ENCODE measurements at regions not wholly inside any gene's neighbourhood (a gene's known extent, or its start where the extent isn't known, plus 50 kb on each side); places are given as distances from the start of the nearest gene placed in this dataset.

- Histone ChIP-seq H3K4me1 (peaks cover 24% of the 10 kb centered on the region), H3K36me3 (no peaks in the 10 kb centered on the region), H3K27me3 (no peaks in the 10 kb centered on the region), H3K27ac (no peak overlapping the region), H3K4me3 (no peak overlapping the region), H3K9me3 (no peaks in the 10 kb centered on the region)
- TF ChIP-seq CTCF (IDR thresholded peaks at IDR 0.05), result no peak
- no peak for DNase-seq (ENCODE audit: extremely low spot score in 2 of 2)
- intact Hi-C loops (cut with DNase I), result no loop called here
These were observed 129.4 kb downstream of the SLC16A9 start for GRCh38 chr10:59580026-59580863.

- Histone ChIP-seq H3K27me3 (no peaks in the 10 kb centered on the region), H3K9me3 (no peaks in the 10 kb centered on the region), H3K36me3 (no peaks in the 10 kb centered on the region), H3K4me3 (no peak overlapping the region), H3K4me1 (peaks cover 15% of the 10 kb centered on the region), H3K27ac (no peak overlapping the region)
- TF ChIP-seq POLR2AphosphoS5 (IDR thresholded peaks at IDR 0.05; ENCODE audit: insufficient read depth in 1 of 2, low read depth in 1 of 2), result no peak
- TF ChIP-seq POLR2A (IDR thresholded peaks at IDR 0.05), result no peak
- DNase-seq (ENCODE audit: extremely low spot score in 2 of 2), result no peak
- intact Hi-C loops (cut with DNase I), result no loop called here
These were observed 130.9 kb downstream of the SLC16A9 start for GRCh38 chr10:59578741-59579140.

GRCh38 chr10:59577984-59578383 is 131.7 kb downstream of the SLC16A9 start:
- TF ChIP-seq POLR2AphosphoS5 (IDR thresholded peaks at IDR 0.05; ENCODE audit: insufficient read depth in 1 of 2, low read depth in 1 of 2) (no peak), CTCF (IDR thresholded peaks at IDR 0.05) (no peak), POLR2A (IDR thresholded peaks at IDR 0.05) (no peak)
- peaks cover 15% of the 10 kb centered on the region for H3K4me1 ChIP-seq
- H3K27ac ChIP-seq, result no peak overlapping the region
- no peaks in the 10 kb centered on the region for H3K27me3 ChIP-seq
- intact Hi-C loops (cut with DNase I), result no loop called here
- no peak for DNase-seq (ENCODE audit: extremely low spot score in 2 of 2)
- H3K4me3 ChIP-seq, result no peak overlapping the region
- H3K9me3 ChIP-seq, result no peaks in the 10 kb centered on the region
- H3K36me3 ChIP-seq, result no peaks in the 10 kb centered on the region

GRCh38 chr10:59575269-59575668 is 134.4 kb downstream of the SLC16A9 start:
- intact Hi-C loops (cut with DNase I), result no loop called here
- peaks cover 15% of the 10 kb centered on the region for H3K4me1 ChIP-seq
- H3K27ac ChIP-seq, result no peak overlapping the region
- no peak overlapping the region for H3K4me3 ChIP-seq
- H3K9me3 ChIP-seq, result no peaks in the 10 kb centered on the region
- no peak for DNase-seq (ENCODE audit: extremely low spot score in 2 of 2)
- TF ChIP-seq POLR2A (IDR thresholded peaks at IDR 0.05), result no peak
- no peaks in the 10 kb centered on the region for H3K27me3 ChIP-seq
- no peaks in the 10 kb centered on the region for H3K36me3 ChIP-seq

GRCh38 chr10:59563531-59563930 is 146.1 kb downstream of the SLC16A9 start:
- no peaks in the 10 kb centered on the region for H3K36me3 ChIP-seq
- no peak for TF ChIP-seq POLR2AphosphoS5 (IDR thresholded peaks at IDR 0.05; ENCODE audit: insufficient read depth in 1 of 2, low read depth in 1 of 2)
- no peak for TF ChIP-seq POLR2A (IDR thresholded peaks at IDR 0.05)
- TF ChIP-seq CTCF (IDR thresholded peaks at IDR 0.05), result no peak
- no peak overlapping the region for H3K4me3 ChIP-seq
- no peak overlapping the region for H3K27ac ChIP-seq
- no peaks in the 10 kb centered on the region for H3K4me1 ChIP-seq
- no peaks in the 10 kb centered on the region for H3K9me3 ChIP-seq
- DNase-seq (ENCODE audit: extremely low spot score in 2 of 2), result no peak
- intact Hi-C loops (cut with DNase I), result no loop called here
- no peaks in the 10 kb centered on the region for H3K27me3 ChIP-seq

- H3K36me3 ChIP-seq, result no peaks in the 10 kb centered on the region
- H3K4me3 ChIP-seq, result no peak overlapping the region
- no peak overlapping the region for H3K27ac ChIP-seq
- no peaks in the 10 kb centered on the region for H3K27me3 ChIP-seq
- no peak for TF ChIP-seq POLR2AphosphoS5 (IDR thresholded peaks at IDR 0.05; ENCODE audit: insufficient read depth in 1 of 2, low read depth in 1 of 2)
- TF ChIP-seq CTCF (IDR thresholded peaks at IDR 0.05), result no peak
- H3K4me1 ChIP-seq, result no peaks in the 10 kb centered on the region
- intact Hi-C loops (cut with DNase I), result no loop called here
- no peak for DNase-seq (ENCODE audit: extremely low spot score in 2 of 2)
- H3K9me3 ChIP-seq, result no peaks in the 10 kb centered on the region
These were observed 147.5 kb downstream of the SLC16A9 start for GRCh38 chr10:59562126-59562525.

Measured in vagina (tissue), 2 donors.